ENCODE measurements at regions not wholly inside any gene's neighbourhood (a gene's known extent, or its start where the extent isn't known, plus 50 kb on each side); places are given as distances from the start of the nearest gene placed in this dataset.

DNA sequence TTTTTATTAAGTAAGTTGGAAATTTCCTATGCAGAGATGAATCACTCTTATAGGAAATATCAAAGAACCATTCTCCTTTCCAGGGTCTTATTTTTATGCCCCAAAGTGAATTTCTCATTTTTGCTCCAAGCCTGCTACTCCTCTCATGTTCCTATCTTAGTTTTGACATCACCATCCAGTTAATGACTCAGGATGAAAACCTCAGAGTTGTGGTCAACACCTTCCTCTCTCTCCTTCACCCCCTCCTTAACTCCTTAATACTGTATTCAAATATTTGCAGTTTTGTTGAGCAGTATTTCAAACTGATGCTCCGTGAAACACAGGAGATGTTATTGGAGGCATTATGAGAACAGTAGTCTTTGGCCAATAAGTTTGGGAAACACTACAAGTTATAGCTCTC lies 64.1 kb downstream of the NRN1 start:
- TF ChIP-seq POLR2AphosphoS5 (IDR thresholded peaks at IDR 0.05; ENCODE audit: borderline replicate concordance, low read depth, low read length) (no peak), EZH2 (IDR thresholded peaks at IDR 0.05) (no peak), FOXP2 (optimal IDR thresholded peaks at IDR 0.05; ENCODE audit: control extremely low read depth, extremely low read length, insufficient read depth) (no peak)
